GM12801 (cell line): ENCODE measurements at regions not wholly inside any gene's neighbourhood (a gene's known extent, or its start where the extent isn't known, plus 50 kb on each side); places are given as distances from the start of the nearest gene placed in this dataset.

Experiments used
- CTCF ChIP-seq: IDR thresholded peaks from one replicate; pipeline ENCODE4 v1.5.1; 2011; ENCODE audit warnings: control low read depth; ENCODE audit not compliant: insufficient read length; ENCODE audit errors: extremely low read depth

GRCh38 chr1:56415720-56416119 lies 163.6 kb downstream of the PLPP3 start:
- TF ChIP-seq CTCF = no peak

GRCh38 chr1:56415258-56415657 lies 164.1 kb downstream of the PLPP3 start:
- TF ChIP-seq CTCF = no peak

GRCh38 chr1:56414728-56415224 lies 164.6 kb downstream of the PLPP3 start:
- no peak for TF ChIP-seq CTCF

GRCh38 chr1:56413671-56414199 lies 165.6 kb downstream of the PLPP3 start:
- no peak for TF ChIP-seq CTCF

GRCh38 chr1:56411484-56412180 lies 167.7 kb downstream of the PLPP3 start:
- TF ChIP-seq CTCF = no peak

GRCh38 chr1:56411021-56411420 lies 168.3 kb downstream of the PLPP3 start:
- TF ChIP-seq CTCF = no peak

- no peak for TF ChIP-seq CTCF
Observed at GRCh38 chr1:56410405-56410804, 169.0 kb downstream of the PLPP3 start.
